ENCODE measurements at regions not wholly inside any gene's neighbourhood (a gene's known extent, or its start where the extent isn't known, plus 50 kb on each side); places are given as distances from the start of the nearest gene placed in this dataset.

GRCh38 chr1:221023482-221023881 lies 144.2 kb downstream of the HLX start:
- TF ChIP-seq POLR2A (IDR thresholded peaks at IDR 0.05; ENCODE audit: low read depth, low read length) (no peak), POLR2AphosphoS5 (IDR thresholded peaks at IDR 0.05; ENCODE audit: low read depth, low read length) (no peak)
